ENCODE measurements at regions not wholly inside any gene's neighbourhood (a gene's known extent, or its start where the extent isn't known, plus 50 kb on each side); places are given as distances from the start of the nearest gene placed in this dataset.

- Histone ChIP-seq H3K27ac (ENCODE audit: low read length) (no peak overlapping the region), H3K36me3 (ENCODE audit: control insufficient read depth in 2 of 2, insufficient read depth in 2 of 2, low read length in 2 of 2) (no peaks in the 10 kb centered on the region), H3K4me3 (ENCODE audit: low read length in 2 of 2) (no peak overlapping the region), H3K4me1 (ENCODE audit: control insufficient read depth, insufficient read depth, low read length) (no peaks in the 10 kb centered on the region), H3K9ac (ENCODE audit: low read length in 2 of 2) (no peak overlapping the region), H3K9me3 (ENCODE audit: control insufficient read depth in 2 of 2, low read length in 2 of 2) (peaks cover 3 to 7% of the 10 kb centered on the region in 2 donors), H3K27me3 (ENCODE audit: control insufficient read depth in 1 of 2, insufficient read depth in 2 of 2, low read length in 2 of 2) (peaks cover 0 to 6% of the 10 kb centered on the region in 2 donors)
Observed at GRCh38 chr15:69786136-69786701, 311.5 kb downstream of the TLE3 start.

GRCh38 chr15:69787791-69788190 lies 309.9 kb downstream of the TLE3 start:
- H3K36me3 ChIP-seq (ENCODE audit: control insufficient read depth in 2 of 2, insufficient read depth in 2 of 2, low read length in 2 of 2), result no peaks in the 10 kb centered on the region
- H3K9ac ChIP-seq (ENCODE audit: low read length in 2 of 2), result no peak overlapping the region
- no peaks in the 10 kb centered on the region for H3K4me1 ChIP-seq (ENCODE audit: control insufficient read depth, insufficient read depth, low read length)
- H3K27ac ChIP-seq (ENCODE audit: low read length), result no peak overlapping the region
- H3K9me3 ChIP-seq (ENCODE audit: control insufficient read depth in 2 of 2, low read length in 2 of 2), result peaks cover 10 to 14% of the 10 kb centered on the region in 2 donors
- peaks cover 0 to 6% of the 10 kb centered on the region in 2 donors for H3K27me3 ChIP-seq (ENCODE audit: control insufficient read depth in 1 of 2, insufficient read depth in 2 of 2, low read length in 2 of 2)
- no peak overlapping the region for H3K4me3 ChIP-seq (ENCODE audit: low read length in 2 of 2)

DNA sequence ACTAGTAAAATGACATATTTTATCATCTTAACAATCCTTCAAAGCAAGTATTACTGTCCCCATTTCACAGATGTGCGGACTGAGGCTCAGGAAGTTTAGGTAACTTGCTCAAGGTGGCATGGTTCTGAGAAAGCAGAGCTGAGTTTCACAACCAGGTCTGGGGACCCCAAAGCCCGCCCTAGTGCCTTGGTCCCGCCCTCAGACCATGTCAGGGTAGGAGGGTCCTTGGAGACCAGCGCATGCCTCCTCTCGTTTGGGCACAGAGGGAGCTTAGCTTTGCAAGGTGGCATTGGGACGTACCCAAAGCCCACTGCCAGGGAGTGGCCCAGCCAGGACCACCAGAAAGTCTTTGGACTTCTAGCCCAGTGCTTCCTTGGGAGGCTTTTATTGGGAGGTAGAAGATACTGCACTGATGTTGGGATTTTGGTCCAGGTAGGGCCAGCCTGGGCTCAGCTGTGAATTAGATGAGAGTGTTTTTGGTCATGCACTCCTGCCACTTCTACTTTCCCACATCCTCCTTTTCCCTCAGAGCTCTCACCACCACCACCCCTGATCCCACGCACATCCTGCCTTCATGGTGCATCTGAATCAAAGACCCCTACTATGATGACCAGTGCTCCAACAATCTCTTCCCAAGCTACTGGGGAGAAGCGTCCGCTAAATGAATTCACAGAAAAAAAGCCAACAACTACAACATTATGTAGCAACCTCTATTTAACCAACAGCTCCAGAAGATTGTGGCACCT lies 307.9 kb downstream of the TLE3 start:
- Histone ChIP-seq H3K9ac (ENCODE audit: low read length in 2 of 2) (no peak overlapping the region), H3K9me3 (ENCODE audit: control insufficient read depth in 2 of 2, low read length in 2 of 2) (peaks cover 10 to 14% of the 10 kb centered on the region in 2 donors), H3K4me1 (ENCODE audit: control insufficient read depth, insufficient read depth, low read length) (peaks cover 8% of the 10 kb centered on the region), H3K36me3 (ENCODE audit: control insufficient read depth in 2 of 2, insufficient read depth in 2 of 2, low read length in 2 of 2) (no peaks in the 10 kb centered on the region), H3K27ac (ENCODE audit: low read length) (no peak overlapping the region), H3K4me3 (ENCODE audit: low read length in 2 of 2) (no peak overlapping the region), H3K27me3 (ENCODE audit: control insufficient read depth in 1 of 2, insufficient read depth in 2 of 2, low read length in 2 of 2) (peaks cover 0 to 6% of the 10 kb centered on the region in 2 donors)

DNA sequence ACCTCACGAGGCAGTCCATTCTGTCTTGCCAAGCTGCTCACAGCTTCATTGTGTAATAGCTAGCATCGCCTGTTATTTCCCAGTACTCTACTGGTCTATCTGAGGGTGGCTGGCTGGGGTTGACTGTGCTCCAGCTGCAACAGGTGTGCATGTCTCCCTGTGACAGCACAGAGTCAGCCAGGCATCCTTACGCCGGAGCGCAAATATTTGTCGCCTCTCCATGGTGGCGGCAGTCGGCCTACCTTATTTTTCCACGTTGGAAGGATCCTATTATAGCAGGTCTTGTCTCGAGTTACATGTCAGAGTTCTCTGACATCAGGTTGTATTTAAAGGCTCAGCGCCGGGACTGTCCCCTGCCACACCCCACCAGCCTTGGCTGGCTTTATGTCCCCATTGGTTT lies 307.1 kb downstream of the TLE3 start:
- Histone ChIP-seq H3K9me3 (ENCODE audit: control insufficient read depth in 2 of 2, low read length in 2 of 2) (peaks cover 10 to 14% of the 10 kb centered on the region in 2 donors), H3K36me3 (ENCODE audit: control insufficient read depth in 2 of 2, insufficient read depth in 2 of 2, low read length in 2 of 2) (no peaks in the 10 kb centered on the region), H3K27me3 (ENCODE audit: control insufficient read depth in 1 of 2, insufficient read depth in 2 of 2, low read length in 2 of 2) (peaks cover 0 to 6% of the 10 kb centered on the region in 2 donors), H3K9ac (ENCODE audit: low read length in 2 of 2) (no peak overlapping the region), H3K4me1 (ENCODE audit: control insufficient read depth, insufficient read depth, low read length) (peaks cover 15% of the 10 kb centered on the region), H3K4me3 (ENCODE audit: low read length in 2 of 2) (no peak overlapping the region), H3K27ac (ENCODE audit: low read length) (no peak overlapping the region)

DNA sequence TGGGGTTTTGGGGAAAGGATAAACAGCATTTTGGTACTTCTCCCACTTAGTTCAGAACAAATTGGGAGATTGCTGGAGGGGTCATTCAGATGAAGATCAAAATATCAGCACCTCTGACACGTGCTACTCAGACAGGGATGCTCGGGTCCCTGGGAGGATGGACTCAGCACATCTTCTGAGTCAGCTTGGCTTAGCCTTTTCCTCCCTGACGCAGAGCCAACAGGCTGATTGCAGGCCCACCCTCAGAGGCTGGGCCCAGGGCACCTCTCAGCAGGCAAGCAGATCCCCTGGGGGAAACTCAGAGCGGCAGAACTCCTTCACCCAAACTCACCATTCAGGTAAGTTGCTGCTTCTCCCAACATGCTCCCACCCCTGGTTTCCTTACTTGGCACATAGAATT lies 304.9 kb downstream of the TLE3 start:
- no peaks in the 10 kb centered on the region for H3K36me3 ChIP-seq (ENCODE audit: control insufficient read depth in 2 of 2, insufficient read depth in 2 of 2, low read length in 2 of 2)
- H3K4me1 ChIP-seq (ENCODE audit: control insufficient read depth, insufficient read depth, low read length), result peaks cover 18% of the 10 kb centered on the region
- H3K4me3 ChIP-seq (ENCODE audit: low read length in 2 of 2), result no peak overlapping the region
- H3K27ac ChIP-seq (ENCODE audit: low read length), result no peak overlapping the region
- peaks cover 10 to 14% of the 10 kb centered on the region in 2 donors for H3K9me3 ChIP-seq (ENCODE audit: control insufficient read depth in 2 of 2, low read length in 2 of 2)
- H3K27me3 ChIP-seq (ENCODE audit: control insufficient read depth in 1 of 2, insufficient read depth in 2 of 2, low read length in 2 of 2), result peaks cover 0 to 5% of the 10 kb centered on the region in 2 donors
- H3K9ac ChIP-seq (ENCODE audit: low read length in 2 of 2), result no peak overlapping the region

- Histone ChIP-seq H3K27me3 (ENCODE audit: control insufficient read depth in 1 of 2, insufficient read depth in 2 of 2, low read length in 2 of 2) (peaks cover 0 to 3% of the 10 kb centered on the region in 2 donors), H3K36me3 (ENCODE audit: control insufficient read depth in 2 of 2, insufficient read depth in 2 of 2, low read length in 2 of 2) (no peaks in the 10 kb centered on the region), H3K4me3 (ENCODE audit: low read length in 2 of 2) (no peak overlapping the region), H3K9me3 (ENCODE audit: control insufficient read depth in 2 of 2, low read length in 2 of 2) (peaks cover 10 to 14% of the 10 kb centered on the region in 2 donors), H3K27ac (ENCODE audit: low read length) (no peak overlapping the region), H3K9ac (ENCODE audit: low read length in 2 of 2) (no peak overlapping the region), H3K4me1 (ENCODE audit: control insufficient read depth, insufficient read depth, low read length) (peaks cover 18% of the 10 kb centered on the region)
Observed at GRCh38 chr15:69793431-69793780, 304.3 kb downstream of the TLE3 start.

GRCh38 chr15:69793781-69794451 lies 303.8 kb downstream of the TLE3 start:
- H3K4me3 ChIP-seq (ENCODE audit: low read length in 2 of 2), result no peak overlapping the region
- H3K9ac ChIP-seq (ENCODE audit: low read length in 2 of 2), result no peak overlapping the region
- peaks cover 18% of the 10 kb centered on the region for H3K4me1 ChIP-seq (ENCODE audit: control insufficient read depth, insufficient read depth, low read length)
- H3K36me3 ChIP-seq (ENCODE audit: control insufficient read depth in 2 of 2, insufficient read depth in 2 of 2, low read length in 2 of 2), result no peaks in the 10 kb centered on the region
- peaks cover 0 to 3% of the 10 kb centered on the region in 2 donors for H3K27me3 ChIP-seq (ENCODE audit: control insufficient read depth in 1 of 2, insufficient read depth in 2 of 2, low read length in 2 of 2)
- H3K27ac ChIP-seq (ENCODE audit: low read length), result no peak overlapping the region
- peaks cover 10 to 14% of the 10 kb centered on the region in 2 donors for H3K9me3 ChIP-seq (ENCODE audit: control insufficient read depth in 2 of 2, low read length in 2 of 2)

GRCh38 chr15:69794645-69795469 lies 302.9 kb downstream of the TLE3 start:
- Histone ChIP-seq H3K27ac (ENCODE audit: low read length) (peak overlapping the region; percentile 53), H3K9ac (ENCODE audit: low read length in 2 of 2) (peak overlapping the region in 1 of 2 donors; percentile 47), H3K4me3 (ENCODE audit: low read length in 2 of 2) (peak overlapping the region in 1 of 2 donors; percentile 15)

GRCh38 chr15:69795601-69796000 lies 302.1 kb downstream of the TLE3 start:
- no peaks in the 10 kb centered on the region for H3K36me3 ChIP-seq (ENCODE audit: control insufficient read depth in 2 of 2, insufficient read depth in 2 of 2, low read length in 2 of 2)
- H3K27me3 ChIP-seq (ENCODE audit: control insufficient read depth in 1 of 2, insufficient read depth in 2 of 2, low read length in 2 of 2), result no peaks in the 10 kb centered on the region
- H3K27ac ChIP-seq (ENCODE audit: low read length), result peak overlapping the region; percentile 31
- peaks cover 10 to 13% of the 10 kb centered on the region in 2 donors for H3K9me3 ChIP-seq (ENCODE audit: control insufficient read depth in 2 of 2, low read length in 2 of 2)
- peaks cover 18% of the 10 kb centered on the region for H3K4me1 ChIP-seq (ENCODE audit: control insufficient read depth, insufficient read depth, low read length)
- H3K4me3 ChIP-seq (ENCODE audit: low read length in 2 of 2), result no peak overlapping the region
- H3K9ac ChIP-seq (ENCODE audit: low read length in 2 of 2), result no peak overlapping the region

More at GRCh38 chr15:69794645-69795469, 302.9 kb downstream of the TLE3 start:
- Histone ChIP-seq H3K36me3 (ENCODE audit: control insufficient read depth in 2 of 2, insufficient read depth in 2 of 2, low read length in 2 of 2) (no peaks in the 10 kb centered on the region), H3K9me3 (ENCODE audit: control insufficient read depth in 2 of 2, low read length in 2 of 2) (peaks cover 10 to 14% of the 10 kb centered on the region in 2 donors), H3K27me3 (ENCODE audit: control insufficient read depth in 1 of 2, insufficient read depth in 2 of 2, low read length in 2 of 2) (peaks cover 0 to under 1% of the 10 kb centered on the region in 2 donors), H3K4me1 (ENCODE audit: control insufficient read depth, insufficient read depth, low read length) (peaks cover 18% of the 10 kb centered on the region)

GRCh38 chr15:69797051-69797595 lies 300.6 kb downstream of the TLE3 start:
- Histone ChIP-seq H3K27ac (ENCODE audit: low read length) (no peak overlapping the region), H3K4me3 (ENCODE audit: low read length in 2 of 2) (no peak overlapping the region), H3K9ac (ENCODE audit: low read length in 2 of 2) (no peak overlapping the region), H3K36me3 (ENCODE audit: control insufficient read depth in 2 of 2, insufficient read depth in 2 of 2, low read length in 2 of 2) (no peaks in the 10 kb centered on the region), H3K27me3 (ENCODE audit: control insufficient read depth in 1 of 2, insufficient read depth in 2 of 2, low read length in 2 of 2) (no peaks in the 10 kb centered on the region), H3K4me1 (ENCODE audit: control insufficient read depth, insufficient read depth, low read length) (peaks cover 18% of the 10 kb centered on the region), H3K9me3 (ENCODE audit: control insufficient read depth in 2 of 2, low read length in 2 of 2) (no peaks in the 10 kb centered on the region)

Data from stomach smooth muscle (tissue), 2 donors.